Thyroid gland (tissue), 4 donors: ENCODE measurements at regions not wholly inside any gene's neighbourhood (a gene's known extent, or its start where the extent isn't known, plus 50 kb on each side); places are given as distances from the start of the nearest gene placed in this dataset.

Source experiments
- DNase-seq, 2 donors: peaks; one replicate each; pipeline ENCODE4 v3.0.0-alpha.2; 2019
- H3K27ac ChIP-seq, 3 donors: fragments of 200-600 bp; sonication (generic); 1 replicate in 2 of 3; 2 replicates in 1 of 3; pipeline ENCODE4 v1.5.1; 2016 to 2019; ENCODE audit warnings: mild to moderate bottlenecking in 1 of 3, moderate library complexity in 1 of 3
- H3K27me3 ChIP-seq: fragments of 200-600 bp; sonication (generic); one replicate; pipeline ENCODE4 v1.5.1; 2019
- H3K36me3 ChIP-seq, 2 donors: fragments of 200-600 bp; sonication (generic); one replicate each; pipeline ENCODE4 v1.5.1; 2016 to 2019
- H3K4me1 ChIP-seq, 2 donors: fragments of 200-600 bp; sonication (generic); one replicate each; pipeline ENCODE4 v1.5.1; 2017 to 2019
- H3K4me3 ChIP-seq, 3 donors: fragments of 200-600 bp; sonication (generic); replicated peaks in 1 of 3; 1 replicate in 2 of 3; 2 replicates in 1 of 3; pipeline ENCODE4 v1.5.1; 2016; ENCODE audit warnings: mild to moderate bottlenecking in 1 of 3
- H3K9me3 ChIP-seq: fragments of 200-600 bp; sonication (generic); one replicate; pipeline ENCODE4 v1.5.1; 2017
- POLR2A ChIP-seq, 2 donors: fragments of 450-650 bp; IDR thresholded peaks; one replicate each; pipeline ENCODE4 v1.6.1; 2017; ENCODE audit warnings: antibody characterized with exemption in 2 of 2, mild to moderate bottlenecking in 2 of 2, moderate library complexity in 1 of 2
- WGBS, 2 donors: methylation state at CpG; one replicate each; pipeline ENCODE4 v1.1.5; 2017; 5-methylcytosine and 5-hydroxymethylcytosine counted together
- intact Hi-C: fragments of 100-400 bp; cut with DNase I; formaldehyde crosslinking; loops from one replicate; pipeline ENCODE4 v1.15.1; 2023
- TF ChIP-seq, protein P1 (sequence below), 6 experiments: fragments of 200-600 bp in 3 of 6; fragments of 450-650 bp in 3 of 6; sonication (generic) in 3 of 6; IDR thresholded peaks; one replicate each; pipeline ENCODE4 v1.5.1; 2016 to 2019; ENCODE audit warnings: antibody characterized with exemption in 6 of 6, mild to moderate bottlenecking in 2 of 6, inconsistent platforms in 1 of 6, moderate library complexity in 1 of 6

- intact Hi-C loops: no loop called here
- WGBS, 2 donors: 73 to 85% methylated on average over 1 of the region's 1 CpG
- Histone ChIP-seq H3K4me1 (no peaks in the 10 kb centered on the region), H3K36me3 (no peaks in the 10 kb centered on the region), H3K27ac (no peak overlapping the region), H3K27me3 (no peaks in the 10 kb centered on the region), H3K9me3 (no peaks in the 10 kb centered on the region), H3K4me3 (no peak overlapping the region)
- TF ChIP-seq, protein P1, sequence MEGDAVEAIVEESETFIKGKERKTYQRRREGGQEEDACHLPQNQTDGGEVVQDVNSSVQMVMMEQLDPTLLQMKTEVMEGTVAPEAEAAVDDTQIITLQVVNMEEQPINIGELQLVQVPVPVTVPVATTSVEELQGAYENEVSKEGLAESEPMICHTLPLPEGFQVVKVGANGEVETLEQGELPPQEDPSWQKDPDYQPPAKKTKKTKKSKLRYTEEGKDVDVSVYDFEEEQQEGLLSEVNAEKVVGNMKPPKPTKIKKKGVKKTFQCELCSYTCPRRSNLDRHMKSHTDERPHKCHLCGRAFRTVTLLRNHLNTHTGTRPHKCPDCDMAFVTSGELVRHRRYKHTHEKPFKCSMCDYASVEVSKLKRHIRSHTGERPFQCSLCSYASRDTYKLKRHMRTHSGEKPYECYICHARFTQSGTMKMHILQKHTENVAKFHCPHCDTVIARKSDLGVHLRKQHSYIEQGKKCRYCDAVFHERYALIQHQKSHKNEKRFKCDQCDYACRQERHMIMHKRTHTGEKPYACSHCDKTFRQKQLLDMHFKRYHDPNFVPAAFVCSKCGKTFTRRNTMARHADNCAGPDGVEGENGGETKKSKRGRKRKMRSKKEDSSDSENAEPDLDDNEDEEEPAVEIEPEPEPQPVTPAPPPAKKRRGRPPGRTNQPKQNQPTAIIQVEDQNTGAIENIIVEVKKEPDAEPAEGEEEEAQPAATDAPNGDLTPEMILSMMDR (IDR thresholded peaks at IDR 0.05): no peak
- TF ChIP-seq POLR2A (IDR thresholded peaks at IDR 0.05): no peak
- DNase-seq: no peak
Measured at GRCh38 chr2:116747103-116747502, 1067.4 kb upstream of the DDX18 start.

- no peak overlapping the region for H3K27ac ChIP-seq
- H3K27me3 ChIP-seq: no peaks in the 10 kb centered on the region
- TF ChIP-seq POLR2A (IDR thresholded peaks at IDR 0.05): no peak
- TF ChIP-seq, protein P1 (IDR thresholded peaks at IDR 0.05): no peak
- H3K4me3 ChIP-seq: no peak overlapping the region
- no peaks in the 10 kb centered on the region for H3K9me3 ChIP-seq
- H3K36me3 ChIP-seq: no peaks in the 10 kb centered on the region
- DNase-seq: no peak
- intact Hi-C loops: no loop called here
- H3K4me1 ChIP-seq: no peaks in the 10 kb centered on the region
Measured at GRCh38 chr2:116749994-116750393, 1064.5 kb upstream of the DDX18 start.

DNA sequence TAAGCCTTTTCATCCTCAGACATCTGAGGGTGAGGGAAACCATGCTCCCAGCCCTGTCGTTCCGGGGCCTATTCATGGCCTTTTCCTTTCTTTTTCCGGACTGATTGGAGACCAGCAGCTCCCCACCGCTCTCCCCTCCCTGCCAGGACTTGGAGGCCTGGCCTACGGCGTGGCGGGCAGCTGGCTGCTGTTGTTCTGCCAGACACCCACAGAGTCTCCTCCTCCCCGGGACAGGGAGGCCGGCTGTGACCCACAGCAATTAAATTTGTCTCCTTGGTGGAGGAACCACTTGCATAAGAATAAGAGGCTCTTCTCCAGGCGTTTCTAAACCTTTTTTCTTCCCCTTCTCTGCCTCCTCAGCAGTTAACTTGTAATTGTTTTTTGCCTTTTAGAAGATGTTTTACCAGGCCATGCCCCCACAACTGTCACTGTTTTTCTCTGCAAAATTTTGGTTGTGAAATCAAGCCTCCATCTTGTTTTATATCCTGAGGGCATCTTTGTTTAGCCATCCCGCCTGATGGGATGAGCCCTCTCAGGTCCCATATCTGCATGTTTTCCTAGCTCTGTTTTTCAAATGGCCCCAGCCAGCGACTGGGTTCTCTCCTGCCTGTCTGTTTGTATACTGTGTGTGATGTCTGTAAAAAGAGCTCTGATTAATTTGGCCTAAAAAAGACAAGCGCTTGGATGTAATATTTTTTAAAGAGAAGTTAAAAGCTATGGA lies 1060.0 kb upstream of the DDX18 start:
- H3K27me3 ChIP-seq: no peaks in the 10 kb centered on the region
- intact Hi-C loops: no loop called here
- no peaks in the 10 kb centered on the region for H3K4me1 ChIP-seq
- H3K4me3 ChIP-seq: no peak overlapping the region
- 65 to 75% methylated on average over 13 of the region's 13 CpGs for WGBS, 2 donors
- no peak for DNase-seq
- no peak for TF ChIP-seq POLR2A (IDR thresholded peaks at IDR 0.05)
- TF ChIP-seq, protein P1 (IDR thresholded peaks at IDR 0.05): no peak
- no peaks in the 10 kb centered on the region for H3K36me3 ChIP-seq
- H3K9me3 ChIP-seq: no peaks in the 10 kb centered on the region
- no peak overlapping the region for H3K27ac ChIP-seq

GRCh38 chr2:116761864-116762263 lies 1052.6 kb upstream of the DDX18 start:
- no peak overlapping the region for H3K4me3 ChIP-seq
- H3K9me3 ChIP-seq: no peaks in the 10 kb centered on the region
- DNase-seq: no peak
- no peaks in the 10 kb centered on the region for H3K27me3 ChIP-seq
- intact Hi-C loops: no loop called here
- H3K36me3 ChIP-seq: no peaks in the 10 kb centered on the region
- H3K4me1 ChIP-seq: no peaks in the 10 kb centered on the region
- WGBS, 2 donors: 70 to 83% methylated on average over 1 of the region's 1 CpG
- no peak overlapping the region for H3K27ac ChIP-seq
- TF ChIP-seq, protein P1 (IDR thresholded peaks at IDR 0.05): no peak
- TF ChIP-seq POLR2A (IDR thresholded peaks at IDR 0.05): no peak

DNA sequence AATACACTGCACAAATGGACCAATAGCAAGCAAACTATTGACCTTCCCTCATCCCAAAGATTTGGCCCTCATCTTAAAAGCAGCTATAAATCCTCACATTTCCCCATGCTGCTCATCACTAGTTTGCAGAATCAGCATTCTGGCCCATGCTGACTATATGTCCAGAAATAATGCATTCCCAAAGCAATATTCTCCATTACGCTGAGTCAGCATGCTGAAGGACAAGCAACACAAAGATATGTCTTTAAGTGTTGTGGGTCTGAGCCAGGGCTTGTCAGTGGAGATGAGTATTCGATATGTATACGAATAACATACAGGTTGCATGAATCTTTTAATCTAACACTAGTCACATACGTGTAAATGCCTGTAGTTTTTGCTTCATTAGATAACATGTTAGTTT lies 1045.0 kb upstream of the DDX18 start:
- H3K36me3 ChIP-seq: no peaks in the 10 kb centered on the region
- TF ChIP-seq, protein P1 (IDR thresholded peaks at IDR 0.05): no peak
- TF ChIP-seq POLR2A (IDR thresholded peaks at IDR 0.05): no peak
- no peak for DNase-seq
- H3K4me3 ChIP-seq: no peak overlapping the region
- no peaks in the 10 kb centered on the region for H3K4me1 ChIP-seq
- 96% methylated on average over 4 of the region's 4 CpGs for WGBS, 2 donors
- H3K27ac ChIP-seq: no peak overlapping the region
- H3K27me3 ChIP-seq: no peaks in the 10 kb centered on the region
- intact Hi-C loops: no loop called here
- H3K9me3 ChIP-seq: no peaks in the 10 kb centered on the region
